ENCODE measurements at regions not wholly inside any gene's neighbourhood (a gene's known extent, or its start where the extent isn't known, plus 50 kb on each side); places are given as distances from the start of the nearest gene placed in this dataset.

- CTCF ChIA-PET = no interaction called here
- no peak overlapping the region for H3K27ac ChIP-seq (ENCODE audit: insufficient read depth, low read length)
- H3K79me1 ChIP-seq (ENCODE audit: low read depth in 1 of 2, low read length in 2 of 2) = no peaks in the 10 kb centered on the region
Measured at GRCh38 chr3:101144105-101144504, 150.9 kb upstream of the ABI3BP start.

More at GRCh38 chr3:101144105-101144504, 150.9 kb upstream of the ABI3BP start:
- TF ChIP-seq RCOR1 (IDR thresholded peaks at IDR 0.05; ENCODE audit: insufficient replicate concordance, low read length) = no peak
- TF ChIP-seq CHD1 (IDR thresholded peaks at IDR 0.05; ENCODE audit: low read depth, low read length) = no peak
- no peak for TF ChIP-seq RFX5 (IDR thresholded peaks at IDR 0.05; ENCODE audit: low read depth, low read length)
- TF ChIP-seq, protein P1, sequence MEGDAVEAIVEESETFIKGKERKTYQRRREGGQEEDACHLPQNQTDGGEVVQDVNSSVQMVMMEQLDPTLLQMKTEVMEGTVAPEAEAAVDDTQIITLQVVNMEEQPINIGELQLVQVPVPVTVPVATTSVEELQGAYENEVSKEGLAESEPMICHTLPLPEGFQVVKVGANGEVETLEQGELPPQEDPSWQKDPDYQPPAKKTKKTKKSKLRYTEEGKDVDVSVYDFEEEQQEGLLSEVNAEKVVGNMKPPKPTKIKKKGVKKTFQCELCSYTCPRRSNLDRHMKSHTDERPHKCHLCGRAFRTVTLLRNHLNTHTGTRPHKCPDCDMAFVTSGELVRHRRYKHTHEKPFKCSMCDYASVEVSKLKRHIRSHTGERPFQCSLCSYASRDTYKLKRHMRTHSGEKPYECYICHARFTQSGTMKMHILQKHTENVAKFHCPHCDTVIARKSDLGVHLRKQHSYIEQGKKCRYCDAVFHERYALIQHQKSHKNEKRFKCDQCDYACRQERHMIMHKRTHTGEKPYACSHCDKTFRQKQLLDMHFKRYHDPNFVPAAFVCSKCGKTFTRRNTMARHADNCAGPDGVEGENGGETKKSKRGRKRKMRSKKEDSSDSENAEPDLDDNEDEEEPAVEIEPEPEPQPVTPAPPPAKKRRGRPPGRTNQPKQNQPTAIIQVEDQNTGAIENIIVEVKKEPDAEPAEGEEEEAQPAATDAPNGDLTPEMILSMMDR (conservative IDR thresholded peaks at IDR 0.05; ENCODE audit: low read depth, low read length) = no peak
- TF ChIP-seq, protein P2, sequence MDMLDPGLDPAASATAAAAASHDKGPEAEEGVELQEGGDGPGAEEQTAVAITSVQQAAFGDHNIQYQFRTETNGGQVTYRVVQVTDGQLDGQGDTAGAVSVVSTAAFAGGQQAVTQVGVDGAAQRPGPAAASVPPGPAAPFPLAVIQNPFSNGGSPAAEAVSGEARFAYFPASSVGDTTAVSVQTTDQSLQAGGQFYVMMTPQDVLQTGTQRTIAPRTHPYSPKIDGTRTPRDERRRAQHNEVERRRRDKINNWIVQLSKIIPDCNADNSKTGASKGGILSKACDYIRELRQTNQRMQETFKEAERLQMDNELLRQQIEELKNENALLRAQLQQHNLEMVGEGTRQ (IDR thresholded peaks at IDR 0.05; ENCODE audit: low read depth, low read length) = no peak
- no peak for TF ChIP-seq MAZ (IDR thresholded peaks at IDR 0.05; ENCODE audit: borderline replicate concordance, low read depth, low read length)
- Histone ChIP-seq H4K8ac (ENCODE audit: low read depth in 2 of 2, low read length in 2 of 2) (no peak overlapping the region), H3K56ac (ENCODE audit: extremely low read depth, insufficient read depth, low read length) (no peak overlapping the region), H3K14ac (replicated peaks; ENCODE audit: low read depth, low read length) (no peak overlapping the region), H2AFZ (replicated peaks; ENCODE audit: low read length, poor library complexity) (no peak overlapping the region), H2BK20ac (ENCODE audit: low read depth, low read length) (no peak overlapping the region), H3K9me3 (ENCODE audit: control insufficient read depth, insufficient read depth, low read length) (no peaks in the 10 kb centered on the region), H3K27me3 (ENCODE audit: control insufficient read depth, insufficient read depth, low read length) (no peaks in the 10 kb centered on the region), H2AK5ac (ENCODE audit: low read depth, low read length) (no peak overlapping the region), H3K23ac (ENCODE audit: low read depth, low read length) (no peak overlapping the region), H2BK5ac (ENCODE audit: low read depth, low read length, poor library complexity, severe bottlenecking) (no peak overlapping the region), H3K4me1 (ENCODE audit: control insufficient read depth, insufficient read depth, low read length) (no peaks in the 10 kb centered on the region), H3K9me1 (ENCODE audit: insufficient read depth, low read length) (no peaks in the 10 kb centered on the region), H4K20me1 (ENCODE audit: insufficient read depth, low read length) (no peaks in the 10 kb centered on the region), H2AK9ac (replicated peaks; ENCODE audit: low read depth, low read length, poor library complexity) (no peak overlapping the region), H3K18ac (ENCODE audit: low read depth, low read length) (no peak overlapping the region), H4K5ac (ENCODE audit: low read depth, low read length) (no peak overlapping the region), H2BK120ac (ENCODE audit: low read depth, low read length) (no peak overlapping the region), H3K36me3 (ENCODE audit: control insufficient read depth, insufficient read depth, low read length) (no peaks in the 10 kb centered on the region), H3K4me2 (ENCODE audit: low read depth, low read length) (no peak overlapping the region), H4K91ac (ENCODE audit: insufficient read depth, low read depth, low read length) (no peak overlapping the region), H3K9ac (ENCODE audit: low read depth, low read length) (no peak overlapping the region), H3K4ac (ENCODE audit: low read depth, low read length) (no peak overlapping the region), H2BK15ac (ENCODE audit: low read depth, low read length) (no peak overlapping the region), H3K4me3 (ENCODE audit: insufficient read depth, low read depth, low read length) (no peak overlapping the region)
- ATAC-seq (ENCODE audit: low read depth) (no peak), DNase-seq (no peak)
- dilution Hi-C loops (cut with HindIII; ENCODE audit: low sequenced_read_pairs, unreplicated experiment) (no loop called here), intact Hi-C loops (cut with micrococcal nuclease) (no loop called here), in situ Hi-C loops (cut with MboI; ENCODE audit: low sequenced_read_pairs) (no loop called here)
- 100% methylated on average over 1 of the region's 3 CpGs; no CpG with 5 or more reads in 1 of the 2 experiments for WGBS, 2 experiments (ENCODE audit: extremely low coverage in 2 of 2, insufficient read length in 1 of 2)
- POLR2A ChIA-PET (ENCODE audit: unreplicated experiment) = no interaction called here
- BruUV-seq (replicated peaks) = no TSS peak

Measured in IMR-90 (cell line).